ENCODE measurements at regions not wholly inside any gene's neighbourhood (a gene's known extent, or its start where the extent isn't known, plus 50 kb on each side); places are given as distances from the start of the nearest gene placed in this dataset.

- no peak for DNase-seq
Observed at GRCh38 chr3:127370906-127371305, 83.1 kb upstream of the PRR20G start.

DNA sequence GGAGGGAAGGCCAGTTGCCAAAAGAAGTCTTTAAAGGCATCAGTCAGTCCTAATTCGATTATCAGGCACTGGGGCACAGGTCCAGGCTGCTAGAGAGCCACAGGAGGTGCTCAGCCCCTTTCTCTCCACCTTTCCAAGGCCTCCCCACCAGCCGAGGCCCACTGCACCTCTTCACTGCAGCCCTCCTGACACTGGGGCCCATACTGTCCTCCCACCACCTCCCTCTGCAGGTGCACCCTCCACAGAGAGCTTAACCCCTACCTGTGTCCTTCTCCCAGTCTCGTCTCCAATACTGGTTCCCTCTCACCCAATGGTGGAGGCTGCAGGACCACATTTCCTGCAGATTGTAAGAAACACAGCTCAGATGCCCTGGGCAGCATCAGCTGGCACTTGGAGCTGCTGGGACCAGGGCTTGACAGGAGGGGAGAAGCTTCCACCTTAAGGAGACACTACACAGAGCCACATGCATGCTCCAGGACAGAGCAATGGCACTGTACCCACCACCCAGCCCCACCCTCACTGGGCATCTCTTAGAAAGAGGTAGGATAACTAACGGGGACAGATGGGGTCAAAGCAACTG lies 81.6 kb upstream of the PRR20G start:
- DNase-seq = no peak

DNA sequence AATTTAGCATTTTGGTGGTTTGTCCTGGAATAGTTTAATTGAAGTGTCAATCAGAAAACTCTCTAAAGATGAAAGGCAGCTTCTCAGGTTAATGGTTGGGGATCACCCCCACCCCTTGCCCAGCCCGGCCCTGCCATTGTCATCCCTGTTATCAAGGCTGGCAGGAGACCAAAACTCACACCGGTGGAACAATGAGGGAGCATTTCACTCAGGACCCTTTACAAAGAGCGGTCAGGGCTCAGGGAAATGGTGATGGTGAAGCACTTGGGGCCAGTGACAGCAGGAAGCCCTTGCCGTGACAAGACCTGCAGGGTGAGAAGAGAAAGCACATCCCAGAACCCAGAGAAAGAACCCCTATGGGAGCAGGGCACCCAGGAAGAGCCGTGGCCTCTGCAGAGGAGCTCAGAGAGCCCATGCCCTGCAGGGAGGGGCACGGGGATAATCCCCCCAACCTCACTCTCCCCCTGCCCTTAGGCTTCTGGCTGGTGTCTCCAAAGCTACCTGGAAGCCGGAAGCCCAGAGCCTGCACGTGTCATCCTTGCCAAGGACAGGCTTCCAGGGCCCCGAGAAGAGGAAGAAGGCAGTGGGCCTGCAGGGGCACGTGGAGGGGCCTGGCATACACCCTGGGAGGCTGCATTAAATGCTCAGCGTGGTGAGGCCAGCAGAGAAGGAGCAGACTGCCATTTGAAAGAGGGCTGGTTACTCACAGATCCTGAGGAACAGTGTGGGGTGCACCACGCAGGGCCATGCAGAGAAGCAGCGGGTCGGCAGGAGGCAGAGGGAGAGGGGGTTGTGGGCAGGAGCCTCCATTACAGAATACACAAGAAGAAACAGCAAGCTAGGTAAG lies 80.6 kb upstream of the PRR20G start:
- DNase-seq = no peak

DNA sequence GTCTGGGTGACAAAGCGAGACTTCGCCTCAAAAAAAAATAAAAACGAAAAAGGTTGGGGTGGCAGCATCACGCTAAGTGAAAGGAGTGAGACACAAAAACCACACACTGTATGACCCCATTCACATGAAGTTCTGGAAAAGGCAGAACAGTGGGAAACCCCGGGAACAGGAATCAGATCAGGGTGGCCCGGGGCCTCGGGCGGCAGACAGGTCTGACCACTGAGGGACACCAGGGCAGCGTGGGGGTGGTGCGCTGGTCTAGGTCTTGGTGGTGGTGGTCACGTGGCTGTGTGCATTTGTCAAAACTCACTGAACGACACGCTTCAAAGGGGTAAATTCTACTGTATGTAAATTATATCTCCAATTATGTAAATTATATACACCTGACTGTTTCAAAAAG lies 79.7 kb upstream of the PRR20G start:
- DNase-seq = no peak

- no peak for DNase-seq
Observed at GRCh38 chr3:127366383-127366782, 78.5 kb upstream of the PRR20G start.

DNA sequence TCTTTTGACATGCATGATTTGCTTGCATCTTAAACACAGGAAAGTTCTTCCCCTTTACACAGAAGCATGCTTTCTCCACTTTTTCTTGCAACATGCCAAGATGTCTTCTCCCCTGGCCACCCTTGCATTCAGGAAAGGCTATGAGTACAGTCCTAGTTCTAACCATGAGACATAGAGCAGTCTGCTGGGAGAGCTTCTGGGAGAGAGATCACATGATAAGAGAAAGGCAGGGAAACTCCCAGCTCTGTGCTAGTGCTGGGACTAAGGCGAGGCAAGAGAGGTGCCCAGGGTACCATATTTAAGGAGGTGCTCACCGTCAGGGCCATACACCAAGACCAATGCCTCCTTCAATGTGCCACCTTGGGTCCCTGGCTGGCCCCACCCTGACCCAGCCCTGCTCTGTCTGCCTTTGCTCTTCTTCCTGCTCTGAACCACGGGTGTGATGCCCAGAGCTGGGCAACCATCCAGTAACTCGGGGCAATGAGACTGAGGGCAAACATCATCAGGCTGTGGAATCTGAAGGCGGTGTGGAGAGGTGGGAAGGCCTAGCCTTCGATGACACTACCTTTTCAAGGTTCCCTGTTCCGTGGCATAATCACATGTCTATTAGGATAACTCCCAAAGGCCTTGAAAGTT lies 77.4 kb upstream of the PRR20G start:
- DNase-seq = no peak

GRCh38 chr3:127363891-127364290 lies 76.0 kb upstream of the PRR20G start:
- no peak for DNase-seq

GRCh38 chr3:127363171-127363570 lies 75.3 kb upstream of the PRR20G start:
- DNase-seq = no peak

GRCh38 chr3:127360647-127361046 lies 72.8 kb upstream of the PRR20G start:
- no peak for DNase-seq

DNA sequence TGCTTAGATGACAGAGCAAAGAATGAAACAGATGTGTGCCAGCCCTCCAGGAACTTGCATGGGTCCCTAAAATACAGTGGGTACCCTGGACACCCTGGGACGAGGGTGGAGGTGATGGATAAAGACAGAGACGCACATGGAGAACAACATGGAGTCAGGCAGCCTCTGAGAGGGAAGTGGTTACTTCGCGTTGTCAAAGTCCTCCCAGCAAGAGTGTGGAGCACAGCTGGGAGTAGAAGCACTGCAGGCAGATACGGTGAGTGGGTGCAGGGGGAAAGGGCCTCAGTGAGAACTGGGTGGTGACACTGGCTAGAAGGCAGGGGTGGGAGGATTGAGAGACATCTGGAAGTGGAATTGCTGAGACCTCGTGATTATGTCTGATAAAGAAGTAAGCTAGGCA lies 70.8 kb upstream of the PRR20G start:
- no peak for DNase-seq

DNA sequence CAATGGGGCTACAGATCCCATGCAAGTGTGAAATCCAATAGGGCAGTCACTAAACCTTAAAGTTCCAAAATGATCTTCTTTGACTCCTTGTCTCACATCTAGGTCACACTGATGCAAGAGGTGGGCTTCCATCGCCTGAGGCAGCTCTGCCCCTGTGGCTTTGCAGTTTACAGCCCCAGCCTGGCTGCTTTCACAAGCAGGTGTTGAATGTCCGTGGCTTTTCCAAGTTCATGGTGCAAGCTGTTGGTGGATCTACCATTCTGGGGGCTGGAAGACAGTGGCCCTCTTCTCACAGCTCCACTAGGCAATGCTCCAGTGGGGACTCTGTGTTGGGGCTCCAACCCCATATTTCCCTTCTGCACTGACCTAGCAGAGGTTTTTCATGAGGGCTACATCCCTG lies 68.5 kb upstream of the PRR20G start:
- no peak for DNase-seq

DNA sequence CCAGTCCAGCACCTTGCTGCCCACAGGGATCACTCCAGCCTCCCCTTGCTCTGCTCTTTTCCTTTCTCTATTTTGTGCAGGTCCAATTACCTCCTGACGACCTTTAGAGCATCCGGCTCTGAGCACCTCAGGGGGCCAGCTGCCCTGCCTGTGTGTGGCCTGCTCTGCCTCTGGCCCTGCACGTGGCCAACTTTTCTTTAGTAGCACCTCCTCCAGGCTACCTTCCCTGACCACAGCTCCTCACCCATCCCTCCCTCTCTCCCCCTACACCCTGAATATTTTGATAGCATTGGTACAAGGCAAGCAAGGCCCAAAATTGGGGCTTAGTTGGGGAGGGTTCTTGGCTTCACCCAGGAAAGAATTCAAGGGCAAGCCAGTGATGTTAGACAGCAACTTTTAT lies 66.9 kb upstream of the PRR20G start:
- DNase-seq = no peak

- DNase-seq = no peak
Observed at GRCh38 chr3:127352612-127353011, 64.8 kb upstream of the PRR20G start.

DNA sequence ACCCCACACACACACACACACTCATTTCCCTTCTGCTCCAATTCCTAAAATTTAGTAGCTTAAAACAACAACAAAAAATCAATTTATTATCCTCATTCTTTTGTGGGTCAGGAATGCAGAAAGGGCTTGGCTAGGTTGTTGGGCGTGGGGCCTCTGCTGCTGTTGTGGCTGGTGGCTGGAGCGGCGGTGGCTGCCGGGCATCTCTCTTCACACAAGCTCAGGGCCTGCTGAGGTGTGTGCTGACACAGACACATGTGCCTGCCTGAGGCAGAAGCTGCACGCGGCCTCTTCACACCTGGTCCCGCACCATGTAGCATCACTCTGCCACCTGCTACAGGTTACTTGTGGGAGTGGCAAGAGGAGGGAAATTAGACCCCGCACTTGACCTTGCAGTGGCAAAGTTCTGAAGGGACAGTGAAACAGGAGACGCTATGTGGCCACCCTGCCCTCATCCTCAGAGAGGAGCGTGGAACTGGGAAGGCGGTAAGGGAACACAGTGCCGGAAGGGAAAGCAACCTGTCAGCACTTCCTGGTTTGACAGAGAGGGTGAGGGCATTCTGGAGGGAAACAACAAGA lies 64.0 kb upstream of the PRR20G start:
- no peak for DNase-seq

GRCh38 chr3:127351321-127351720 lies 63.5 kb upstream of the PRR20G start:
- no peak for DNase-seq

GRCh38 chr3:127350172-127351050 lies 62.6 kb upstream of the PRR20G start:
- DNase-seq = no peak

GRCh38 chr3:127349501-127350171 lies 61.8 kb upstream of the PRR20G start:
- no peak for DNase-seq

DNA sequence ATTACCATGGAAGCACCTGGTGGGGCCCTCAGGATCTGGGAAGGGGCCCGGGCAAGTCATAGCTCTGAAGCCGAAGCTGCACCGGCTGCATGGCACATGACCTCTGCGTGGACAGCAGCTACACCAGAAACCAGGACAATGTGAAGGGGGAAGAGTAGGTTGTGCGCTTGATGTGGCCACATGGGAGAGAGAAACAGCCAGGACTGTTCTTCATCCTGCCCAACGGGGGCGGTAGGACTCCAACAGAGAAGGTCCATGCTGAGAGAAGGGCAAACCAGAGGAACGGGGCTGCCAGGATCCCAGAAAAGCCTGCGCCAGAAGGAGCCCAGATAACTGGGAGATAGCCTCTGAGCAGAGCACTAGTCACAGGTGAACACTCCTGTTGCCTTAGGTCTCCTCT lies 54.9 kb upstream of the PRR20G start:
- no peak for DNase-seq

DNA sequence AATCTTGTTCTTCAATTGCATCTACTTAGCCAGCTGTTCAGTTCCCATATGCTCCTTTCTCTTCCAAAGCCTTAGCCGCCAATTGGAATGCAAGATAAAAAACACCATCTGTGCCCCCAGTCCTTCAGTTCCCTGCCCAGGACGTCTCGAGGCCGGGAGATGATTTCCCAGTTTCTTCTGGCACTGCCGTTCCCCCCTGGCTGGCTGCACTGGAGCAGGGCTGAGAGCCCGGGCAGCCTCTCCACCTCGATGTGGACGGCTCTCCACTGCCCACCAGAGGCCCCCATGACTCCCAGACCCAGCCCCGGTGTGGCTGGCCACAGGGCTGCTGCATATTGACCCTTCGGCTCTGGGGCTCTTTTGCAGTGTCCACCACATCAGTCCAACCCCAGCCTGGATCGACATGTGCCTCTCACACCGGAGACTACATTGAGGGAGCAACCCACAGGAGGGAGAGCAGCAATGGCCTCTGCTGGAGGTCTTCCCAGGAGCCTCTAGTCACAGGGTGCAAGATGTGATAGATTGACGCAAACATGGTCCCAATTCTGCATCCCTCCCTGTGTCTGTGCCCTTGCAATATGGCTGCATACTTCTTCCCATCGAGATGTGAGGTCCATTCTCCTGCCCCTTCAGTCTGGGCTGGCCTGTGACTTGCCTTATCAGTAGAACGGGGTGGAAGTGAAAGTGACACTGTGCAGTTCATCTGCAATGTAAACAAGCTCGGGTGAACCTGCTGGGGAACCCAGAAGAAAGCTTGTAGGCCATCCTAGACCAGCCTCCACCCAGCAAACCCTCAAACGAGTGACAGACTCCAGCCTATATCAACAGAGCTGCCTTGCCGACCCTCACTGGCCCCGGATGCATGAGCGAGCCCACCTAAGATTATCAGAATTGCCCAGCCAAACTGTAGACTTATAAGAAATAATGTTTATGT lies 52.3 kb upstream of the PRR20G start:
- DNase-seq = no peak

- no peak for DNase-seq
Observed at GRCh38 chr3:127339016-127339415, 51.2 kb upstream of the PRR20G start.

GRCh38 chr3:127337911-127338531 lies 50.2 kb upstream of the PRR20G start:
- DNase-seq = no peak

All from stimulated activated CD8-positive, alpha-beta memory T cell treated with anti-CD3 and anti-CD28 coated beads, Interleukin-4, amount 100 ng/mL, for 48 hours (primary cell).